Suppressor macrophage treated with lipopolysaccharide for 1 hour (primary cell): ENCODE measurements at regions not wholly inside any gene's neighbourhood (a gene's known extent, or its start where the extent isn't known, plus 50 kb on each side); places are given as distances from the start of the nearest gene placed in this dataset.
"Not testable (repeated sequence)": the region's sequence is repeated elsewhere in the genome, so short reads cannot be mapped to it uniquely, and the experiment has no call there.

Experiments used
- DNase-seq, 3 donors: peaks; one replicate each; pipeline ENCODE4 v3.0.0-alpha.2; 2020 to 2022

DNA sequence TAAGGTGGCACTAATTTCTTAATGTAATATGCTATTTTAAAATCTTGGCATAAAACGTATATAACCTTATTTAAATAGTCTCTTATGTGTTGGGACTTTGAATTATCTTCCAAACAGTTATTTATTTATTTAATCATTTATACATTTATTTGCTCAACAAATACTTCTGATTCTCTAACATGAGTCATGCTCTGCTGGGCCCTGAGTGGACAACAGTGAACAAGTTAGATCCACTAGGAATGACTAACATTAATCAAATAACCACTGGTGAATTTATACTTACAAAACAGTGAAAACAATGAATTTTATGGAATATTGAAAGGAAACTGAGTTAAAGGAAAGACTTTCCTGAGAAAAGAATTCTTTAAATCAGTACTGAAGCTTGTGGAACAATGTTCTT, 1257.2 kb upstream of the CHAC2 start:
- DNase-seq = no peak

DNA sequence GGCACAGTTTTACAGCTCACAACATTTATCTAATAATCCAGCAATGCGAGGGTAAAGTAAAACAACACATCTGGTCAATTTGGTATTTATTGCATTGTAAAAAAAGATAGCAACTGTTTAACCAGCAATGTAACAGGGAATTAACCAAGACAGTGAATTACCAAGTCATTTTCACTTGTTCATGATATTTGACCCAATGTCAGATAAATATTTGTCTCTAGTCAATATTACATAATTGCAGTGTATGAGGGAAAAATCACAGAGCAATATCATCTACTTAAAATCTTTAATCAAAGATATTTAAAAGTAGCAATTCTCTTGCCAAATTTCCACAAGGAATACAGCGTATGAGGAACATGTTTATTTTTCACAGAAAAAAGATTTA, 1265.1 kb upstream of the CHAC2 start:
- DNase-seq = no peak

DNA sequence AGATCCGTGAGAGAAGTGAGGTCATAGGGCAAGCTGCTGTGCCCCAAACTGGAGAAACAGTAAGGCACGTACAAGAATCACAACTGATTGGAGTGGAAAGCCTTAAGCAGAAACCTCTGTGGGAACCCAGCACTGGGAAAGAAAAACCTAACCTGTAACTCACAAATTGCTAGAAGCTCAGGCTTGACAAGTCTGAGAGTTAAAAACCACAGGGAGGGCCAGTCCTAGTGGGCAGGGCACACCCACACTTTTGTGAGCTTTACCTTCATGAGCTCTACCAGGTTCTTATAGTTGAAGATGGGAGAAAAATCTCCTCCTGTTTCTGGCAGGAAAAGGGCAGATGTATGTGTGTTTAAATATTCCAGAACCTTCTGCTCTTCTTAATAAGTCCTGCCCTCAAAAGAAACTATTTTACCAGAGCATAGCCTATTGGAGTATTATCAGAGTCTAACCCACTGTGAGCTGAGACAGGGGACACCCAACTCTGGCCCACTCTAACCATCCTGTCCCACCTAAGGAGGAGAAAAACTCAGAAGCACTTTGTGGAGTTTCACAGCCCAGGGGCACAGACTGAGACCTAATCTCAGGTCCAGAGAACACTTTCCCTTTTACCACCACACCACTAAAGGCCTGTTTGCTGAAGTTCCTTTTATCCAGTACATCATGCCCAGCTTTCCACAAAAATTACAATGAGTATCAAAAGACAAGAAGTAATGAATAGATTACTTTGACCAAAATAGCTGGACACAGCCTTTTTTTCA, 1265.7 kb upstream of the CHAC2 start:
- DNase-seq = no peak

DNA sequence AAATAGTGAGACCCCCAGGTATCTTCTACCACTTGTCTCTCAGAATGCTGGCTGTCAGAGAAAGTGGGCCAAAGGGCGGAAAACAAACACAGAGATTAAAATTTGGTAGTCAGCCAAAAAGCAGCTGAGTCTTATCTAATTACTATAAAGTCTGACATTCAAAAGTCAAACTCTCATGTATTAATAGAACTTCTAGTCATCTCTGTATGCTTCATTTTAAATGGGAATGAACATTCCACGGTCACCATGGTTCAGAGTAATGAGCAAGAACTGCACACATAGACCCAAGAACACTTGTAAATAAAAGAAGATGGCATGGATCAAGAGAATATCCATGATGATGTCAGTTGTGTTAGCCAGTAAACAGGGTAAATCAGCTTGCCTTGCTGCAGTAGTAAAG, 1267.0 kb upstream of the CHAC2 start:
- DNase-seq = no peak

DNA sequence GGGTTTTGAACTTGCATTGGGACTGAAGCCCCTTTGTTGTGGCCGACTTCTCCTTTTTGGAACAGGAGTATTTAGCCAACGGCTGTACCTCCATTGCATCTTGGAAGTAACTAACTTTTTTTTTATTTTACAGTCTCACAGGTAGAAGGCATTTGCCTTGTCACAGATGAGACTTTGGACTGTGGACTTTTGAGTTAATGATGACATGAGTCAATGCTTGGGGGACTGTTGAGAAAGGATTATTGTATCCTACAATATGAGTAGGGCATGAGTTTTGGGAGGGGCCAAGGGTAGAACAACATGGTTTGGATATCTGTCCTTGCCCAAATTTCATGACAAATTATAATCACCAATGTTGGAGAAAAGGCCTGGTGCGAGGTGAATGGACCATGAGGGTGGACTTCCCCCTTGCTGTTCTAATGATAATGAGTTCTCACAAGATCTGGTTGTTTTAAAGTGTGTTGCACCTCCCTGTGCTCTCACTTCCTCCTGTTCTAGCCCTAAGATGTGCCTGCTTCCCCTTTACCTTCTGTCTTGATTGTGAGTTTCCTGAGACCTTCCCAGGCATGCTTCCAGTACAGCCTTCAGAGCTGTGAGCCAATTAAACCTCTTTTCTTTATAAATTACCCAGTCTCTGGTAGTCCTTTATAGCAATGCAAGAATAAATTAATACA, 1269.4 kb upstream of the CHAC2 start:
- no peak for DNase-seq

DNA sequence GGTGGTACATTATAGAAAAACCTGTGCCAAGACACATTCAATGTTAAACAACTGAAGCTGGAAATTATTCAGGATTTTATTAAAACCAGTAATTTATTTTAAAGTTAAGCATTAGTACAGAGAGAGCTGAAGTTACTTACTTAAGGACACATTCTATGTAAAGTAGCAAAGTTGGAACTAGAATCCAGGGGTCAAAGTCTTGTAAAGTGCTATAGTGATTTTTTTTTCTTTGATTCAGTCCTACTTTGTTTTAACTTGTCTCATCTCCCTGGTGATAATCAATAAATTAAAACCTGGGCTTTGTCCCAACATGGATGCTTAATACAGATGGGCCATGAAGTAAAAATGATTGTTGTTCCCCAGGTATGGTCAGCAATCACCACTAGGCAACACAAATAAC, 1271.8 kb upstream of the CHAC2 start:
- DNase-seq = no peak

DNA sequence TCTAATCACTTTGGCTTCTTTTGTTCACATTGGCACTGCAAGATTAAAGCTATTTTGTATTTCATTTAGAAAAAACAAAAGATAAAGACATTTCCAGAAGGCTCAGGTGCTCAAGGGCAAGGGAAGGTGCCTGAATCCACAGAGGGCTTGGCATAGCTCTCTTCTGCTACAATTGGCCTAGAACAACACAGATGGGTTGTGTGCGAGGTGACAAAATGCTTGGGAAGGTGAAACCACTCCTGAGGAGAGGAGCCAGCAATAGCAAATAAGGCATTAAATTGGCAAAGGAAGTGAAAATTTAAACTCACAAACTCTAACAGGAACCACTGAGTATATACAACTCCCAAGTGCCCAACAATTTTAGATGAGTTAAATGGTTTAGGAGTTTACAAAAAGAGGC, 1290.4 kb upstream of the CHAC2 start:
- no peak for DNase-seq

DNA sequence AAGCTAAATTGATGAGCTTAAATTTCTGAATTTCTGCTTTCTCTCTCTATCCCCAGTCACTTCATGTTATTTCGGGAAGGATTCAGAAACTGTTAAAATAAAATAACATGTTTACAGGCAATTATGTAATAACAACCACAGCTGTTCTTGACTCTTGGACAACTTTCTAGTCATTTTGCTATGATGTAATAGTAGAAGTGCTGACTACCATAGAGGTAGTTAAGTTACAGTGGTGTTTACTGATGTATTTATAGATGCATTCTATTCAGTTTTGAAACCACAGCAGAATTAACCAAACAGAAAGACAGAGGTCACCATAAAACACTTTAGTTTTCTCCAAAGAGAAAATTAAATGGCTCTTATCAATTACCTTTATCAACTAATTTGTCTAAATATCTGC, 1292.0 kb upstream of the CHAC2 start:
- no peak for DNase-seq

DNA sequence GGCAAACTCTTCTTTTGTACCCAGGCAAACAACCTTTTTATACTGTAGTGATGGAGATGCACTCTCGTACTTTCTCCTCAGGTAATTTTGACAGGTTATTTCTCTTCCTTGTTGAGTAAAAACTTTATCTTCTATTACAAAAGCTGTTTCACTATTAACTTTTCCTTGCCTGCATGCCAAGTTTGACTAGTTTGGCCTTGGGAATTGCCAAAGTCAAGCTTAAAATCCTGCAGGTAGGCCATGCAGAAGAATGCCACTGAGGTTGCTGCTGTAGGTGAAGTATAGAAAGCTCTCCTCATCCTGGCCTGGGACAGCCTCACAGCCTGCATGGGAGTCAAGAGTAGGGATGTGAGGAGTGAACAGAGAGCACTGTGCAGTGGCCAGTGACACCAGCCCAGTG, 1293.5 kb upstream of the CHAC2 start:
- no peak for DNase-seq

DNA sequence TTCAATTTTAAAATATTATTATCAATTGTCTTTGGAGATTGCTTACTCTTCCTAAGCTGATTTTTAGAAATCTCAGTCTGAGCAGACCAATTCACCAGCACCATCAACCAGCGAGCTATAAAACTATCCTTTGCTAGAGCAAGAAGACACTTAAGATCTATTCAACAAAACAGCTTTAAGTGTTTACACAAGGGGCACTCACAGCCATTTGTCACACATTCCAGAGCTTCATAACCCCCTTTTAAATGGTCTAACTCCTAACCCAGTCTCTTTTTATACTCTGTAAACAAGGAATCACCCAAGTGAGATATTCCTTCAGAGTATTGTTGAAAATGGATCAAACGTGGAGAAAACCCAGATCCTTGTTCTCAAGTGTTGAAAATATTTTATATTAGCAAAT, 1294.1 kb upstream of the CHAC2 start:
- DNase-seq = no peak

DNA sequence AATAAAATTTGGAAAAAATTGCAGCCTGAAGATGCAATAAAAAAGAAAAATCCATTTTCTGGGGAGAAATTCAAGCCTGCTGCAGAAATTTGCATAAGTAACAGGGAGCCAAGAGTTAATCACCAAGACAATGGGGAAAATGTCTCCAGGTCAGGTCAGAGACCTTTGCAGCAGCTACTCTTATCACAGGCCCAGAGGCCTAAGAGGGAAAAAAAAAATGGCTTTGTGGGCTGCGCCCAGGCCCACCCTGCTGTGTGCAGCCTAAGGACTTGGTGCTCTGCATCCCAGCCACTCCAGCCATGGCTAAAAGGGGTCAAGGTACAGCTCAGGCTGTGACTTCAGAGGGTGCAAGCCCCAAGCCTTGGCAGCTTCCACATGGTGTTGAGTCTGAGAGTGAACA, 1297.1 kb upstream of the CHAC2 start:
- DNase-seq = not testable (repeated sequence)

DNA sequence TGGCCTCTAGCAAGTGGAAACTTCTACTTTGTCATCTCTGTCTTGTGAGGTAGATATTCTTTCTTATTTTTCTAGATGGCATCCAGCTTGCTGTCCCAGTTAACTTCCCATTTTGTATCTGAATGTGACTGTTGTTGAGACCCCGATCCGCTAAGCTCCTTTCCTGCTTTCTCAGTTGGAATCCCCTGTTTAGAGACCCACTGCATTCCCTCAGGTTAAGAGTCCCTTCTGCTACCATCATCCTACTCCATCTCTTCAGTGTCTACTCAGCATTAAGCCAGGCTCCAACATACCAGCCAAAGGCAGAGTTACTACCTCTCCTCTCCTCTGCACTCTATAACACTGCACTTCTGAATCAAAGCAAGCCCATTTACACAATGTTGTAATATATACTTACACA, 1300.4 kb upstream of the CHAC2 start:
- no peak for DNase-seq

DNA sequence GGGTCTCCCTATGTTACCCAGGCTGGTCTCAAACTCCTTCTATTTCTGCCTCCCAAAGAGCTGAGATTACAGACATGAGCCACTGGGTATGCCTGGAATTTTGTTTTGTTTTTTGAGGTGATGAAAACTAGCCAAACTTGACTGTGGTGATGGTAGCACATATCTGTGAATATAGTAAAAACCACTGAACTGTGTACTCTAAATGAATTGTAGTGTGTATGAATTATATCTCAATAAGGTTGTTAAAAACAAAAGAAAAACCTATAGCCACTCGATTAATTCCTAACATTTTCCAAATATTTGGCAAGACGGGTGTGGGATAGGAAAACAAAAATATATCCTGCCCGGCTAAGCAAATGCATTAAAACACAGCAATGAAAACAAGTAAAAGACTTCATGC, 1302.3 kb upstream of the CHAC2 start:
- DNase-seq = no peak

DNA sequence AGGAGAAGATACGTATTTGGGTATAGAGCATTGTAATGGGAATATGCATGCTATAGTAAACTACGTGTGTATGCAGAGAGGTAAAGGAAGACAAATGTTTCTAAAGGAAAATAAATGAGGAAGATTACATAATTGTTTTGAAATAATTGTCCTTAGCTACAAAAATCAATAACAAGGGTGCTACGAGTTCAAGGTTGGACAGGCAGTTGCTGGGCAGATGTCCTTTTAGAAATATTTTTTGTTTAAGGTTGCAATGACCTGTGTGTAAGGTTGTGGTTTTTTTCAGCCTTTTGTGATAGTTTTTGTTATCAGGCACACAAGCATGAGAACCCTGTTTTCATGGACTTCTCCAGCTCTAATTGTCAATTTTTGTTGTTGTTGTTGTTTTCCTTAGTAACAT, 1304.1 kb upstream of the CHAC2 start:
- no peak for DNase-seq

DNA sequence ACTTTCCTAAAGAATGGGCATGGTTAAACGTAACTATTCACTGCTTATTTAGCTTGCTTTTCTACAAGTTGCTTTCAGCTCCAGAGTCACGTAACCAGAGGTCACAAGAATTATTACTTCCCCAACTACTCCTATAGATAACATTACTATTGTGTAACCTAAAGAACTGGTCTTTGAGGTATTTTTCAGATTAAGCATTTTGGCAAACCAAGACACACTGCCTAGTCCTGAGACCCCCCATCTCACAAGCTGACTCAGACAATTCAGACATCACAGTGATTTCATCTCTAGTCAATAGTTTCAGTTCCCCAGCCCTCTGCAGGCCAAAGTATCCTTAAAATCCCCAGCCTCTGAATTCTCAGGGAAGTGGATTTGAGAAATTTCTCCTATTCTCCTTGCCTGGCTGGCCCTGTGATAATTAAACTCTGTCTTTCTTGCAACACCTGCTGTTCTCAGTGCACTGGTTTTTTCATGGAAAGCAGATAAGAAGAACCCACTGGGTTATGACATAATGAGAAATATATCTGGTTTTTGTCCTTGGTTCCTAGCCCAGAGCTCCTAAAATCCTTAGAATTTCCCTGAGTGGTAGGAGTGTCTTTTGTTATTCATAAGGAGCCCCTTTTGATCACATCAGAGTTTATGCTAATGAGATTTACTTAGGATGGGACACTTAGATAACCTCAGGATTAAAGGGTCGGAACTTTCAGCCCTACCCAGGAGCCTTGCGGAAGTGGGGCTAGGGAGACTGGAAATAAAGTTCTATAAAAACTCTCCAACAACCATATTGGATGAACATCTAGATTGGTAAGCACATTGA, 1310.8 kb upstream of the CHAC2 start:
- no peak for DNase-seq

DNA sequence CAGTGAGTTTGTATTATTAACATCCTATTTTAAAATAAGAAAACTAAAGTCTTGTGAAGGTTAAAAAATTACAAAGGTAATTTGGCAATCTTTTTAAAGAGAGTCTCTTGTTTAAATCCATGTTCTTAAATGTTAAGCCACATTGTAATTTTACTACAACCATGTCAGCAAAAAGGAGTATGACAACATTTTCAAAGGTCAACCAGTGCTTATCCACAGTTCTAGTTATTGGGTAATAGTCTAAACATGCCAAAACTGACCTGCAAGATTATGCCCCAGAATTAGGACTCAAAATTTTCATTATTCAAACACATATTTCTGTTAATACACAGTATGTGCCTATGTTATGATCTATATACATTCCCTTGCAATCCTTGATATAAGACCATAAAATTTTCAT, 1312.6 kb upstream of the CHAC2 start:
- no peak for DNase-seq

DNA sequence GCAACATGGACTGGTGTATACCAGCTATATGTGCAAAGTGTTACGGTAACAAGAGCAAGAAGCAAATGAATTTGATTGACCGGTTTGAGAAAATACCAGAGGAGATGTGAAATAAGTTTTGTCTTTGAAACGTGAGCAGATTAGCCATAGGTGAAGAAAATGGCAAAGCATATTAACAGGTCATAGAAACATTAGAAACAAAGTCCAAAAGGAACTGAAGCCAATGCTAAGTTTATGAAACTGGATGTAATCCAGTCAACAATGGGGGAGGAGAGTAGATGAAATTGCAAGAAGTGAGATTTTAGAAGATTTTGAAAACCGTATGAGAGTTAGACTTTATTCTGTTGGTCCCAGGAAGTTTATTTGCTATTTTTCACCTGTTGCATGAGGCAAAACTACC, 1315.4 kb upstream of the CHAC2 start:
- no peak for DNase-seq

DNA sequence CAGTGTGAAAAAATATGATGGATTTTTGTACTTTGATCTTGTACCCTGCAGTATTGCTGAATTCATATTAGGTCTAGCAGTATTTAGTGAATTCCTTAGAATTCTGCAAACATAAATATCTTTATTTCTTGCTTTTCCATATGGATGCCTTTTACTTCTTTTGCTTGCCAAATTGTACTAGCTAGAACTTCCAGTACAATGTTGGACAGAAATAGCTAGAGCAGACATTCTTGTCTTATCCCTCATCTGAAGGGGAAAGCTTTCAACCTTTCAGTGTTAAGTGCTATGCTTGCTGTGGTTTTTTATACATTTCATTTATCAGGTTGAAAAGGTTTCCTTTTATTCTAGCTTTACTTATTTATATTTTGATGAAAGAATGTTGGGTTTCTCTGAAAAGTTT, 1321.9 kb upstream of the CHAC2 start:
- DNase-seq = no peak

DNA sequence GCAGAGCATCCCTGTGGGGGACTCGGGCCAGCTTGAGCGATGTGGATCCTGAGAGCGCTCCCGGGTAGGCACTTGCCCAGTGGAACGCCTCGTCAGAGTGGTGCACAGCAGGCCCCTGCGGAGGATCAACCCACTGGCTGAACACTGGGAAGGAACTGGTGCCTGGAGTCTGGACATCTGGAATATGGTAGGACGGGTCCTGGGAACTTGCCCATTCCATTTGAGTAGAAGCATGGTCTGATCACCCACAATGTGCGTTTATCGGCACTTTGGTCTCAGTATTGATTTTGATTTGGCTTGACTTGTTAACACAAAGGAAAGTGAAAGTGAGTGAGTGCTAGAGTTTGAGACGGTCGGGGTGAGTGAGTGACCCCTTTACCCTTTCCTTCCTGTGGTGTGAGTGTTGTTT, 1336.2 kb upstream of the CHAC2 start:
- DNase-seq = no peak

DNA sequence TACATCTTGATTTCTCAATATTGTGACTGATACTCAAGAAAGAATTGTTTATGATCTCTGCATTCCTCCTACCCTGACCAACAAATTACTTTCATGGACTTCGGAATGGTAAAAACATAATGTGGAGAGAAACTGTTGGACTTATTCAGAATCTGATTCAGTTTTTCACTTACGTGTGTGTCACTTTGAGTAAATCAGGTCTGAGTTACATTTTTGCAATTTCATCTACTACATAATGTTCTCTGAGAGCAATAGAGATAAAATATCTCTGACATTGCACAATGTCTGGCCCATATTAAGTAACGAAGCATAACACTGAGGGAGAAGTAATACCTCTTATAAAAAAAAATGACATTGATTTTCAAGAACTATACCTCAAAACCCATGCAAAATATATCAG, 1337.9 kb upstream of the CHAC2 start:
- no peak for DNase-seq

DNA sequence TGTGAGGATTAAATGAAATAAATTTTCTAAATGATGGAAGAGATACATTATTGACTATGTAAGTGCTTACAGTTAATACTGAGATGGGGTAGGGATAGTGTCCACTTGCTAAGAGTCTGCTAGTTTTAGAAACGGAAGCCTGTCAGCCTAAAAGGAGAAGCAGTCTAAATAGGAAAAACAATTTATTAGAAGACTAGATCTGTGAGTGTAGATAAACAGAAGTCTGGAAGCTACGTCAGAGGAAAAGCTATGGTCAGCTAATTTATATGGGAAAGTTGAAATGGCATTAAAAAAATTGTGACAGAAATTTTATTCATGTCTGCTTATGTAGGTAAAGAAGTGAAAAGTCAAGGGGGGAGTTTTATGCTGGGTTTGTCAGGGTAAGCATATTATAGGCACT, 1338.4 kb upstream of the CHAC2 start:
- DNase-seq = no peak

DNA sequence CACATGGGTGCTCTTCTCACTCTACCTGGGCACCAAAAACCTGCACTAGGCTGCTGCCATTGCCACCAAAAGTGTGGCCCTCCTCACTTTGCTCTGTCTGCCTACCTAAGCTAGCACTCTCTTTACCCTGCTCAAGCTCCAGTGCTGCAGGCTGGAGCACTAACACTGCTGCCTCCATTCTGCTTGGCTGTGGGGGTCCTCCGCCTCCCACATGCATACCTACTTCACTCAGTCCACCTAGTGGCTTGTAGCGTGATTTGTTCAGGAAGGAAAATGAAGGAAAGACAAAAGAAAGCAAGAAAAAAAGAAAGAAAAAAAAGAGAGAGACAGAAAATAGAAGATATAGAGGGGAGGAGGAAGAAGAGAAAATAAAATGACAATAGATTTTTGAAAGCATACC, 1339.4 kb upstream of the CHAC2 start:
- DNase-seq = no peak

DNA sequence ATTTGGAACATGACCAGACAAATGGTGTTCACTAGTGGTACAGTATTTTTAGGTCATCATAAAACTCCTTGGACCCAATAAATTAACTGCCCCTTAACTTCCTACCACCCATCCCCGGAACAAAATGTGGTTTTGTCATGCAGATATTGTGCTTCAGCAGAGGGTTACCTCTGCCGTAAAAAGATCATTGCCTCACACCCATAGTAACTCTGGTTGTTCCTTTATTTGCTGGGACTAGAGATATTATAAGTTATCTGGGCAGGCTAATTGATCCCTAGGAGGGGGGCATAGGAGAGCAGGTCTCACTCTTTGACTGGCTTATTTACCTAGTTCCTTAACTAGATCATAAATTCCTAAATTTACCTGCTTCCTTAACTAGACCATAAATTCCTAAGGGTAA, 1343.9 kb upstream of the CHAC2 start:
- no peak for DNase-seq

DNA sequence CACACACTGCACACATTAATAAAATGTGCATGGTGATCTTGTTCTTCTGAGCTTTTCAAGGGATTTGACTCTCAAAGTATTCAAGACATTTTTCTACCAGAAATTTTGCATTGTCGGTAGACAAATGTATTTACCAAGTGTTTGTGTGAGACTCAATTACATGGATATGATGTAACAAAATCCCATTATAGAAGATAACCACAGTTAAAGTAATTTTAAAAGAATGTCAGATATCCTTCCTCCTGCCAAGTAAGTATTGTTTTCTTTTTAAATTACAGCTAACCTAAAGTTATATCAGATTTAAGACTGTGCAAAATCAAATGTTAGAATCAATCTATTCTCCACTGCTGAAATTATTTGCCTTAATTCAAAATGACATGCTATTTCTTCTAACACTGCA, 1344.5 kb upstream of the CHAC2 start:
- DNase-seq = no peak
